ENCODE measurements at regions not wholly inside any gene's neighbourhood (a gene's known extent, or its start where the extent isn't known, plus 50 kb on each side); places are given as distances from the start of the nearest gene placed in this dataset.

- TF ChIP-seq CTCF (IDR thresholded peaks at IDR 0.05) (no peak), EP300 (IDR thresholded peaks at IDR 0.05) (no peak)
Observed at GRCh38 chr2:168396131-168396530, 59.9 kb upstream of the CERS6 start.
